ENCODE measurements at regions not wholly inside any gene's neighbourhood (a gene's known extent, or its start where the extent isn't known, plus 50 kb on each side); places are given as distances from the start of the nearest gene placed in this dataset.
"Not testable (repeated sequence)": the region's sequence is repeated elsewhere in the genome, so short reads cannot be mapped to it uniquely, and the experiment has no call there.

DNA sequence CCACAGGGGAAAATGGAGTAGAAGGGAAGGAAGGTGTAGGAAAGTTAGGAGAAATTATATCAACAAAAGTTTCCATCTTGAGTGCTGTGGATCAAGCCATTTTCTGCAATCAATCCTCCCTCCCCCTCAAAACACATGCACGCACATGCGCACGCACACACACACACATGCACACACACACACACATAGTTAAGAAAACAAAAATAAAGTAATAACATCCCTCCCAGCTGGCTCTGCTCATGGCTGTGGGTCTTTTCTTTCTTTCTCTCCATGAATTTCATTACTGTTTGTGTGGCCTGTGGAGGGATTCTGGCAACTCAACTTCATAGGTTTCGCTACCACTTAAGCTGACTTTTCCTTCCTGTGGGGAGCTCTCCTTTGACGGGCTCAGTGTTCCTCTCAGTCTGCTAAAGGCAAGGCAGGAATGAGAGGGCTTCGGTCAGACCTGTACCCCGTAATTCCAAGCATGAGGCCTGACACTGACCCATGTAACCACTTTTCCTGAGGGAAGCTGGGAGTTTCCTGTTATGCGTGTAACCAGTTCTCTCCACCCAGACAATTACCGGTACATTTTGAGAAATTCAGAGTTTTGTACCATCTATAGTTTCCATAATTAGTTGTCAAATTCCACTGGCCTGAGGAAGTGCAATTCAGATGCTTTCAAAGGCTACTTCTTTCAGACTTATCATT is 79.8 kb downstream of the ZNF92 start:
- DNase-seq (ENCODE audit: low spot score): no peak

DNA sequence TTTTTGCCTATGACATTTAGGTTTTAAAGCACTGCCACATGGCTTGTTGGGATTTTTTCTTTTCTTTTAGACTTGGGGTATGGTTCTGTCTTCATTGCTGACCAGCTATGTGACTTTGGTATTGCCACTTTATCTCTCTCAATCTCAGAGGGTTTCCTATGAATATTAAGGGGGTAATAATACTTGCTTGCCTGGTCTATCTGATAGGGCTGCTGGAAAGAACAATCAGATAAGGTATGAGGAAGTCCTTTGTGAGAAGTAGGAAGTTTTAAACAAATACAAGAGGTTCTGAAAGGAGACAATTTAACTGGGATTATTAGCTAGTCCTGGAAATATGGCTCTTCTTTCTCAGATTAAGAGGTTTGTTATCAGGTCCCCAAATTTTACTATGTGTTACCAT is 80.8 kb downstream of the ZNF92 start:
- DNase-seq (ENCODE audit: low spot score): peak; percentile 13

- not testable (repeated sequence) for DNase-seq (ENCODE audit: low spot score)
Measured at GRCh38 chr7:65455050-65455449, 81.4 kb downstream of the ZNF92 start.

- DNase-seq (ENCODE audit: low spot score): no peak
Measured at GRCh38 chr7:65457705-65458104, 84.0 kb downstream of the ZNF92 start.

GRCh38 chr7:65459438-65459837 is 85.8 kb downstream of the ZNF92 start:
- no peak for DNase-seq (ENCODE audit: low spot score)

DNA sequence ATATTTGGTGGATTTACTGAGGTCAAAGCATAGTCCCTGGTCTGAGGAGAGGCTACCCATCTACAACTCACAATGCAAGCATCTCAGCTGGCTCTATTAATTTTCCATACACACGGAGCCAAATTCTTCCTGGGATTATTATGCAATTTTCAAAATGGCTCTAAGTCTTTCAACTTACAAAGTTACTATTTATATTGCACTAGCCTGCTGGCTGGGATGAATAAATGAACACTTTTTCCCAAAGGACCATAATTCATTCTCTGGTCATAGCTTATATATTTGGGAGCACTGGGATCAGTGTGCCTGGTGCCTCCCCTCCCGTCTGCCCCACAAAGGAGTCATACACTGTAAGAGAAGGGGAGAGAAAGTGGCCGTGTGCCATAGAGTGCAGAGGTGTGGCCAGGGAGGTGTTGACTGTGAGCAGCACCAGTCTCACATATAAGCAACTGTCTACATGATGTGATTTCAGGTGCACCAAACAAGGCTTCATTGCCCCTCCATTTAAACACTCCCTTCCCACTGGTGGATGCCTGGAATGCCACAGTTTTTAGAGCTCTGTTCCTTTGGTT is 88.6 kb downstream of the ZNF92 start:
- DNase-seq (ENCODE audit: low spot score): no peak

GRCh38 chr7:65463184-65463583 is 89.5 kb downstream of the ZNF92 start:
- no peak for DNase-seq (ENCODE audit: low spot score)

GRCh38 chr7:65469919-65470558 is 96.4 kb downstream of the ZNF92 start:
- DNase-seq (ENCODE audit: low spot score): not testable (repeated sequence)

GRCh38 chr7:65471587-65471986 is 97.9 kb downstream of the ZNF92 start:
- no peak for DNase-seq (ENCODE audit: low spot score)

- DNase-seq (ENCODE audit: low spot score): no peak
Measured at GRCh38 chr7:65475040-65475726, 101.5 kb downstream of the ZNF92 start.

GRCh38 chr7:65475734-65476319 is 102.2 kb downstream of the ZNF92 start:
- peak; percentile 60 for DNase-seq (ENCODE audit: low spot score)

GRCh38 chr7:65477326-65477725 is 103.7 kb downstream of the ZNF92 start:
- peak; percentile 21 for DNase-seq (ENCODE audit: low spot score)

GRCh38 chr7:65489260-65489767 is 115.7 kb downstream of the ZNF92 start:
- DNase-seq (ENCODE audit: low spot score): no peak

DNA sequence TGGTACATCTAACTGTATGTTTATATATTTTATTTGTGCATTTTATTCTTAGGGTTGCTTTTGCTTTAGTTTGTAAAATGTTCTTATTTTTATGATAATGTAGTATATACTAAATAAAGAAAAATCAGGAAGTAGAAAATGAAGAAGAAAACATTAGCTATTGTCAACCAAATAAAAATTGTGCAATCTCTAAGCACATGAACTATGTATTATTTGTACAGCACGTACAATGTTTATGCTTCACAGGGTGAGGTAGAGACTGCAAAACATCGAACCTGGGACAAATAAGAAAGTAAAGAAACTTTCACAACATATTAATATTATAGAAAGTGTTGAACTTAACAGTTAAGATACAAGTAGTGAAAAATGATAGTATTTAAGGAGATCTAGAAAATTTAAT is 123.0 kb downstream of the ZNF92 start:
- not testable (repeated sequence) for DNase-seq (ENCODE audit: low spot score)

DNA sequence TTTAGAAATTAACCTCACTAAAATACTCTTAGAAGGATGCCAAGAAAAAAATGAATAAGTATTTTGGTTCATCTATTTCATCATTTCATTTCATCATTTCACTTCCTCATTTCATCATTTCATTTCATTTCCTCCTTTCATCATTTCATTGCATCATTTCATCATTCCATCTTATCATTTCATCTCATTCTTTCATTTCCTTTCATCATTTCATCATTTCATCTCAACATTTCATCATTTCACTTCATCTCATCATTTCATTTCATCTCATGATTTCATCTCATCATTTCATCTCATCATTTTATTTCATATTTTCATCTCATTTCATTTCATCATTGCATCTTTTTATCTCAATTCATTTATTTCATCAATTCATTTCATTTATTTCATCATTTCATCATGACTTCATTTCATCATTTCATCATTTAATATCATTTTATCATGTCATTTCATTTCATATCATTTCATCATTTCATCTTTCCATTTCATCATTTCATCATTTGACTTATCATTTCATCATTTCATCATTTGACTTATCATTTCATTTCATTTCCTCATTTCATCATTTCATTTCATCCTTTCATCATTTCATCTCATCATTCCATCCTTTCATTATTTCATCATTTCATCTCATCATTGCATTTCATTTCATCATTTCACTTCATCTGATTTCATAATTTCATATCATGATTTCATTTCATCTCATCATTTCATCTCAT is 129.9 kb downstream of the ZNF92 start:
- DNase-seq (ENCODE audit: low spot score): no peak

GRCh38 chr7:65504504-65505319 is 131.1 kb downstream of the ZNF92 start:
- DNase-seq (ENCODE audit: low spot score): not testable (repeated sequence)

- not testable (repeated sequence) for DNase-seq (ENCODE audit: low spot score)
Measured at GRCh38 chr7:65505320-65505633, 131.6 kb downstream of the ZNF92 start.

DNA sequence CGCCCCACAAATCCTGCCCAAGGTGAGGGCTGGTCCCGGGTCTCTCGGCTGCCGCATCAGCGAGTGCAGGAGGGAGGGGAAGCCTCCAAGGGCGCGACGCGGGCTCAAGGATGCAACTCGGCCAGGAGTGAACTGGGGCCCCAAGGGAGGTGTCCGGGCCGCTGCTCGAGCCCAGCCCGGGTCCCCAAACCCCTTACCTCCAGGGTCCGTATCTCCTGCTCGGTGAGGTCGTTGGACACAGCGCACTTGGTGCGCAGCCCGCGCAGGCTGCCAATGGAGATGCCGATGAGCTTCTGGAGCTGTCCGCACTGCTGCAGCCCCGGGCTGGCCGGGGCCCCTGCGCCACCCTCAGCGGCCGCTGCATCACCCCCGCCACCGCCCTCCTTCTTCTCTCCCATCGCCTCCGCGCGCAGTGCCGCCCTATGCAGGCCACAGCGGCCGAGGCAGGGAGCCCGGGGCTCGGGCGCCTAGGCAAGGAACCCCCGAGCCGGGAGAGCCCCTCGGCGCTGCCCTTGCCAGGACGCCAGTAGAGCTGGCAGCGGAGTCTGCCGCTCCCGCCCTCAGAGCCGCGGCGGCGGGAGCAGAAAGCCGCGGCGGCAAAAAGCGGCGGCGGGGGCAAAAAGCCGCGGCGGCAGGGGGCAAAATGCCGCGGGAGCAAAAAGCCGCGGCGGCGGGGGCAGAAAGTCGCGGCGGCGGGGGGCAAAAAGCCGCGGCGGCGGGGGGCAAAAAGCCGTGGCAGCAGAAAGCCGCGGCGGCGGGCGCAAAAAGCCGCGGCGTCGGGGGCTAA is 135.1 kb downstream of the ZNF92 start:
- DNase-seq (ENCODE audit: low spot score): not testable (repeated sequence)

DNA sequence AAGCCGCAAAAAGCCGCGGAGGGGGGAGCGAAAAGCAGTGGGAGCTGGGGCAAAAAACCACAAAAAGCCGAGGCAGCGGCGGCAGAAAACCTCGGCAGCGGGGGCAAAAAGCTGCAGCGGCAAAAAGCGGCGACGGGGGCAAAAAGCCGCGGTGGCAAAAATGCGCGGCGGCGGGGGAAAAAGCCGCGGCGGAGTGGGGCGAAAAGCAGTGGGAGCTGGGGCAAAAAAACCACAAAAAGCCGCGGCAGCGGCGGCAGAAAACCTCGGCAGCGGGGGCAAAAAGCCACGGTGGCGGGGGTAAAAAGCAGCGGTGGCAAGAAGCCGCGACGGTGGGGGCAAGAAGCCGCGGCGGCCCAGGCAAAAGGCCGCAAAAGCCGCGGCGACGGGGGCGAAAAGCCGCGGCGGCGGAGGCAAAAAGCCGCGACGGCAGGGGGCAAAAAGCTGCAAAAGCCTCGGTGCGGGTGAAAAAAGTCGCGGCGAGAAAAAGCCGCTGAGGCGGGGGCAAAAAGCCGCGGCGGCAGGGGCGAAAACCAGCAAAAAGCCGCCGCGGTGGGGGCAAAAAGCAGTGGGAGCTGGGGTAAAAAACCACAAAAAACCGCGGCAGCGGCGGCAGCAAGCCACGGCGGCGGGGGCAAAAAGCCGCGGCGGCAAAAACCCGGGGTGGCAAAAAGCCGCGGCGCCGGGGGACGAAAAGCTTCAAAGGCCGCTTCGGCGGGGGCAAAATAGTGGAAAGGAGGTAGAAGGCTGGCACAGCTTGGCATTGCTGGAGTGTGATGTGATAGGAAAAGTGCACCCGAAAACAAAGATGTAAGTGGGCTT is 135.9 kb downstream of the ZNF92 start:
- DNase-seq (ENCODE audit: low spot score): no peak
